Caco-2 (cell line): ENCODE measurements at regions not wholly inside any gene's neighbourhood (a gene's known extent, or its start where the extent isn't known, plus 50 kb on each side); places are given as distances from the start of the nearest gene placed in this dataset.

Source experiments
- BruUV-seq: library from RNA; stranded (reverse); fragments of 400-500 nt; replicated peaks from 2 replicates; lab custom pipeline; 2021; lab: Mats Ljungman, UMichigan
- CTCF ChIA-PET: fragments of 300-600 bp; sonication (Branson Sonifier 250); formaldehyde crosslinking; loops from one replicate; lab custom pipeline; 2022; ENCODE audit warnings: antibody characterized with exemption; lab: Charles Lee
- POLR2A ChIA-PET: fragments of 300-600 bp; sonication (Branson Sonifier 250); formaldehyde crosslinking; loops from one replicate; lab custom pipeline; 2022; ENCODE audit warnings: antibody characterized with exemption; lab: Charles Lee
- DNase-seq, 2 experiments: peaks; one replicate each; pipeline versions ENCODE4 v3.0.0 to v3.0.0-alpha.2; 2020 to 2022
- H3K27me3 ChIP-seq: replicated peaks from 2 replicates; pipeline ENCODE4 v1.6.0; 2011; ENCODE audit warnings: low read length; ENCODE audit not compliant: control insufficient read depth, insufficient read depth
- H3K36me3 ChIP-seq: 2 replicates; pipeline ENCODE4 v1.5.1; 2011; ENCODE audit warnings: low read length; ENCODE audit not compliant: control insufficient read depth, insufficient read depth
- H3K4me1 ChIP-seq: fragments of 250-450 bp; sonication (Bioruptor Pico); 2 replicates; pipeline ENCODE4 v1.5.1; 2020; ENCODE audit warnings: mild to moderate bottlenecking
- H3K4me3 ChIP-seq: 2 replicates; pipeline ENCODE4 v1.5.1; 2011; ENCODE audit warnings: low read depth, mild to moderate bottlenecking, control low read depth, low read length
- H3K9me3 ChIP-seq: fragments of 250-450 bp; sonication (Bioruptor Pico); 2 replicates; pipeline ENCODE4 v1.5.1; 2020; ENCODE audit warnings: mild to moderate bottlenecking, moderate library complexity
- H3K27ac Mint-ChIP-seq: one replicate; pipeline ENCODE4 v1.8.0; 2022; ENCODE audit warnings: mixed read lengths; ENCODE audit not compliant: unreplicated experiment
- H3K27me3 Mint-ChIP-seq: one replicate; pipeline ENCODE4 v1.8.0; 2022; ENCODE audit warnings: mixed read lengths; ENCODE audit not compliant: insufficient read depth, unreplicated experiment
- H3K36me3 Mint-ChIP-seq: one replicate; pipeline ENCODE4 v1.8.0; 2022; ENCODE audit warnings: mild to moderate bottlenecking, mixed read lengths; ENCODE audit not compliant: insufficient read depth, unreplicated experiment
- H3K4me1 Mint-ChIP-seq: one replicate; pipeline ENCODE4 v1.8.0; 2022; ENCODE audit warnings: low read depth, mixed read lengths; ENCODE audit not compliant: unreplicated experiment
- H3K4me3 Mint-ChIP-seq: one replicate; pipeline ENCODE4 v1.8.0; 2022; ENCODE audit warnings: mild to moderate bottlenecking, moderate library complexity, mixed read lengths; ENCODE audit not compliant: unreplicated experiment
- H3K9me3 Mint-ChIP-seq: one replicate; pipeline ENCODE4 v1.8.0; 2022; ENCODE audit warnings: mixed read lengths; ENCODE audit not compliant: unreplicated experiment
- intact Hi-C: fragments of 100-400 bp; cut with micrococcal nuclease; formaldehyde crosslinking; loops from one replicate; pipeline ENCODE4 v1.10.0; 2022; ENCODE audit not compliant: unreplicated experiment
- TF ChIP-seq, protein P1 (sequence below), 2 experiments: fragments of 200-600 bp in 1 of 2; IDR thresholded peaks; 1 replicate in 1 of 2; 2 replicates in 1 of 2; pipeline versions ENCODE4 v1.5.1 to v1.8.0; 2011 to 2022; ENCODE audit warnings: antibody characterized with exemption in 1 of 2, control low read depth in 1 of 2, inconsistent platforms in 1 of 2, low read depth in 1 of 2, low read length in 1 of 2, mild to moderate bottlenecking in 1 of 2, moderate library complexity in 1 of 2; ENCODE audit not compliant: insufficient read depth in 1 of 2, severe bottlenecking in 1 of 2, unreplicated experiment in 1 of 2

DNA sequence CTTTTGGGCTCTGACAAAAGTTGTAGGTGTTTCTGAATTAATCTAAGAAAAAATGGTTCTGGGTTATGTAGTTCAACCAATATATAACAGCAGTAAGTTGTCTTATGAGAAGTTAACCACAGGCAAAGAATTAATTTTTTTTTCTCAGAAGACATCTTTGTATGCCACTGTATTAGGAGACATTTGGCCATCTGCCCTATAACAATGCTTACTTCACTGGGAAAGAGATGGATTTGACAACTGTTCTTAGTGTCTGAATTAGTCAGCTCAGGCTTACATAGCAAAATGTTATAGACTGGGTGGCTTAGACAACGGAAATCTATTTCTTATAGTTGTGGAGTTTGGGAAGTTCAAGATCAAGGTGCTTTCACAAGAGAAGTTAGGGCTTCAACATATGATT, 508.1 kb downstream of the STIM2 start:
- peaks cover 3% of the 10 kb centered on the region for H3K27me3 Mint-ChIP-seq
- no peaks in the 10 kb centered on the region for H3K36me3 ChIP-seq
- no peaks in the 10 kb centered on the region for H3K36me3 Mint-ChIP-seq
- intact Hi-C loops, result loop anchor here (10.0 kb wide), 1 partner anchor 76 kb away; no protein-coding TSS in a partner anchor
- H3K4me3 ChIP-seq, result no peak overlapping the region
- no peak overlapping the region for H3K4me3 Mint-ChIP-seq
- H3K9me3 Mint-ChIP-seq, result no peaks in the 10 kb centered on the region
- POLR2A ChIA-PET, result no interaction called here
- H3K4me1 ChIP-seq, result no peaks in the 10 kb centered on the region
- TF ChIP-seq, protein P1, sequence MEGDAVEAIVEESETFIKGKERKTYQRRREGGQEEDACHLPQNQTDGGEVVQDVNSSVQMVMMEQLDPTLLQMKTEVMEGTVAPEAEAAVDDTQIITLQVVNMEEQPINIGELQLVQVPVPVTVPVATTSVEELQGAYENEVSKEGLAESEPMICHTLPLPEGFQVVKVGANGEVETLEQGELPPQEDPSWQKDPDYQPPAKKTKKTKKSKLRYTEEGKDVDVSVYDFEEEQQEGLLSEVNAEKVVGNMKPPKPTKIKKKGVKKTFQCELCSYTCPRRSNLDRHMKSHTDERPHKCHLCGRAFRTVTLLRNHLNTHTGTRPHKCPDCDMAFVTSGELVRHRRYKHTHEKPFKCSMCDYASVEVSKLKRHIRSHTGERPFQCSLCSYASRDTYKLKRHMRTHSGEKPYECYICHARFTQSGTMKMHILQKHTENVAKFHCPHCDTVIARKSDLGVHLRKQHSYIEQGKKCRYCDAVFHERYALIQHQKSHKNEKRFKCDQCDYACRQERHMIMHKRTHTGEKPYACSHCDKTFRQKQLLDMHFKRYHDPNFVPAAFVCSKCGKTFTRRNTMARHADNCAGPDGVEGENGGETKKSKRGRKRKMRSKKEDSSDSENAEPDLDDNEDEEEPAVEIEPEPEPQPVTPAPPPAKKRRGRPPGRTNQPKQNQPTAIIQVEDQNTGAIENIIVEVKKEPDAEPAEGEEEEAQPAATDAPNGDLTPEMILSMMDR (IDR thresholded peaks at IDR 0.05; ENCODE audit: insufficient read depth in 1 of 2, low read depth in 1 of 2, low read length in 1 of 2, severe bottlenecking in 1 of 2, unreplicated experiment in 1 of 2), result no peak
- H3K27me3 ChIP-seq, result no peaks in the 10 kb centered on the region
- no peak for DNase-seq
- H3K4me1 Mint-ChIP-seq, result no peaks in the 10 kb centered on the region
- H3K9me3 ChIP-seq, result no peaks in the 10 kb centered on the region
- H3K27ac Mint-ChIP-seq, result no peak overlapping the region
- BruUV-seq, result no TSS peak
- CTCF ChIA-PET, result no interaction called here

DNA sequence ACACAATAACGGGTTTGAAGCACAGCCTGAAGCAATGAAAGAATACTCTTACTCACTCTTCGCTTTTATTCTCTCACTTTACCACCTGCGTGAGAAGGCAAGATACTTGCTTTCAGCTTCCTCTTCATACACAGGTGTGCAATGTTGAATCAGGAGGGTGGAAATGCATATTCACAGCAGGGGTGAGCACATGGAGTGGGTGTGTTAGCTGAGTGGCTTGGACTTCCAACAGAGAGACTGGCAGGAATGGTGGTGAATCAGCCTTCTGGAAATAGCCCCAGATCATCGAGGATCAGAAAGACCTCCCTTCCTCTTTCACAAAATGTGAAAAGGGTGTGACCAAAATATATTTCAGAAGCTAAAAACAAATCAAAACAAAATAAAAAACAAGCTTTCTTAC, 521.2 kb downstream of the STIM2 start:
- Histone ChIP-seq H3K36me3 (no peaks in the 10 kb centered on the region), H3K4me3 (no peak overlapping the region), H3K4me1 (no peaks in the 10 kb centered on the region), H3K27me3 (no peaks in the 10 kb centered on the region), H3K9me3 (no peaks in the 10 kb centered on the region)
- intact Hi-C loops, result no loop called here
- POLR2A ChIA-PET, result no interaction called here
- CTCF ChIA-PET, result no interaction called here
- no peaks in the 10 kb centered on the region for H3K36me3 Mint-ChIP-seq
- no TSS peak for BruUV-seq
- no peak for DNase-seq
- peaks cover 5% of the 10 kb centered on the region for H3K27me3 Mint-ChIP-seq
- no peaks in the 10 kb centered on the region for H3K4me1 Mint-ChIP-seq
- H3K4me3 Mint-ChIP-seq, result no peak overlapping the region
- no peak overlapping the region for H3K27ac Mint-ChIP-seq
- H3K9me3 Mint-ChIP-seq, result no peaks in the 10 kb centered on the region
- TF ChIP-seq, protein P1 (IDR thresholded peaks at IDR 0.05; ENCODE audit: insufficient read depth in 1 of 2, low read depth in 1 of 2, low read length in 1 of 2, severe bottlenecking in 1 of 2, unreplicated experiment in 1 of 2), result no peak

DNA sequence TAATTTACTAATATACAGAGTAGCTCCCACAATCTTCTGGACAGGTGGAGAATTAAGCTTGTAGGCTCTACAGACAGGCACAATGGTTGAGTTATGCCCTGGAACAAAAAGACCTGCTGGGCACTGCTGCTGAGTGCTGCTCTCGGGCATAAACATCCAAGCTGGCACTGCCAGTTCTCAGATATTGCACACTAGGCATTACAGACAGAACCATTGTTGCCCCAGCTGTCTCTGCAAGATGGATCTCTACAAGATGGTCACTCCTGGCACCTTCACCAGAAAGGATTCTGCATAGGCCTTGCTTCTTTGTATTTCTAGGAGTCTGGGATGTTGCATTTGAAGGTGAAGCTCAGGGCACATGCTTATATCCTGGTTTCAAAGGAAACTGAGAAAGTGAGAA, 527.1 kb downstream of the STIM2 start:
- no peaks in the 10 kb centered on the region for H3K4me1 Mint-ChIP-seq
- no peak overlapping the region for H3K27ac Mint-ChIP-seq
- H3K9me3 Mint-ChIP-seq, result no peaks in the 10 kb centered on the region
- no peak for DNase-seq
- Histone ChIP-seq H3K4me1 (no peaks in the 10 kb centered on the region), H3K4me3 (no peak overlapping the region), H3K9me3 (no peaks in the 10 kb centered on the region), H3K36me3 (no peaks in the 10 kb centered on the region), H3K27me3 (no peaks in the 10 kb centered on the region)
- ChIA-PET POLR2A (no interaction called here), CTCF (no interaction called here)
- H3K27me3 Mint-ChIP-seq, result peaks cover 10% of the 10 kb centered on the region
- TF ChIP-seq, protein P1 (IDR thresholded peaks at IDR 0.05; ENCODE audit: insufficient read depth in 1 of 2, low read depth in 1 of 2, low read length in 1 of 2, severe bottlenecking in 1 of 2, unreplicated experiment in 1 of 2), result no peak
- H3K4me3 Mint-ChIP-seq, result no peak overlapping the region
- intact Hi-C loops, result no loop called here
- H3K36me3 Mint-ChIP-seq, result no peaks in the 10 kb centered on the region
- BruUV-seq, result no TSS peak
